Activated CD8-positive, alpha-beta memory T cell treated with anti-CD3 and anti-CD28 coated beads for 48 hours (primary cell): ENCODE measurements at regions not wholly inside any gene's neighbourhood (a gene's known extent, or its start where the extent isn't known, plus 50 kb on each side); places are given as distances from the start of the nearest gene placed in this dataset.
"Not testable (repeated sequence)": the region's sequence is repeated elsewhere in the genome, so short reads cannot be mapped to it uniquely, and the experiment has no call there.

Experiments
- DNase-seq, 3 experiments: peaks; one replicate each; pipeline ENCODE4 v3.0.0-alpha.2; 2020; ENCODE audit warnings: low read depth in 2 of 3, low spot score in 2 of 3

DNA sequence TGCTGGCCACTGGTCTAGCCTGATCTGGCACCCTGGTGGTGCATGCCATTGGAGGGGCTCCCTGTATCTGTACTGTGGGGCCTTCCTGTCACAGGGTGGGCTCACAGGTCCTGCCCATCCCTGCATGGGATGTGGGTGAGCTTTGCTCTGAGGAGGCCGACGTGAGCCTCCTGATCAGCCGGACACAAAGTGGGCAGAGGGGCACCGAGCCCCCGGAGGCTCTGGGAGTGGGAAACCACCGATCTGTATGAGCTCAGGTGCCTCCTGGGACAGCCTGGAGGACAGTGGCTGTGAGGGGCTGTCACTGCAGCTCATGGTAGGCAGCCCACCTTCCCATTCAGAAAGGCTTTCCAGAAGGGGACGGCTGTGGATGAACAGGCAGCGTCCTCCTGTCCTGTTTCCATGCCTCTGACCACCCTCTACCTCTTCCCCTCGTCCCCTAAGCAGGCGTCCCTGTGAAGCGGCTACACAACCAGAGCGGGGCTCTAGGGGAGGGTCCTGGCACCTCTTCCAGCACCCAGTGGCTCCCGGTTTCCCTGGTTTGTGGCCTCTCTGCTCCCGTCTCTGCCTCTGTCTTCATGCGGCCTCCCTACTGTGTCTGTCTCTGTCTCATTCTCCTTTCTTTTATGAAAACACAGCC, 112.5 kb upstream of the OTOS start:
- no peak for DNase-seq

GRCh38 chr2:240253583-240254145, 113.2 kb upstream of the OTOS start:
- DNase-seq = no peak

GRCh38 chr2:240254337-240255164, 114.1 kb upstream of the OTOS start:
- no peak for DNase-seq

GRCh38 chr2:240255165-240255491, 114.7 kb upstream of the OTOS start:
- no peak for DNase-seq

GRCh38 chr2:240255811-240256703, 115.6 kb upstream of the OTOS start:
- no peak for DNase-seq

- no peak for DNase-seq
Measured at GRCh38 chr2:240256704-240257637, 116.5 kb upstream of the OTOS start.

DNA sequence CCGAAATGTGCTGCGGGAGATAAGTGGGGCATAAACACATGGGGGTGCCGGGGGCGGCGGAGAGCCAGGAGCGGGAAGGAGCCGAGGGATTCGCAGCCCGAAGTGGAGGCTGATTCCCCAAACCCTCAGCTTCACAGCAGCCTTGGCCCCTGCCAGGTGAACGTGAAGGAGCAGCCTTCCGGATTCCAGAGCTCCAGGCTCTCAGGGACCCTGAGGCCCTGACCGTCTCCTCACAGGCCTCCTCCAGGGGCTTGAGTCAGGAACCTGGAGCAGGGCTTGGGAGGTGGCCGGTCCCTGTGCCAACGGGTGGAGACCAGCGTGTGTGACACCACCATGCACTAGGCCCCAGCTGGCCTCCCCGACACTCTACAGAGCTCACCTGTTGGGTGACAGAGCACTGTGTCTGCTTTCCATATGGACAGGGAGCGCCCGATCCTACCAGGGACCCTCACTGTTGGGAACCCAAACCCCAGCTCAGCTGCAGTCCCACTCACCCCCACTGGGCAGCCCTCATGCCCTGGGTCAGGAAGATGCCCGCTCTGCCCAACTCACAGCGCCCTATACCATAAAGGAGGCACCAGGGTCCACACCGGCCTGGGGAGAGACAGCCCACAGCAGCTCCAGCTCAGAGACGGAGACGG, 117.6 kb upstream of the OTOS start:
- DNase-seq = no peak

DNA sequence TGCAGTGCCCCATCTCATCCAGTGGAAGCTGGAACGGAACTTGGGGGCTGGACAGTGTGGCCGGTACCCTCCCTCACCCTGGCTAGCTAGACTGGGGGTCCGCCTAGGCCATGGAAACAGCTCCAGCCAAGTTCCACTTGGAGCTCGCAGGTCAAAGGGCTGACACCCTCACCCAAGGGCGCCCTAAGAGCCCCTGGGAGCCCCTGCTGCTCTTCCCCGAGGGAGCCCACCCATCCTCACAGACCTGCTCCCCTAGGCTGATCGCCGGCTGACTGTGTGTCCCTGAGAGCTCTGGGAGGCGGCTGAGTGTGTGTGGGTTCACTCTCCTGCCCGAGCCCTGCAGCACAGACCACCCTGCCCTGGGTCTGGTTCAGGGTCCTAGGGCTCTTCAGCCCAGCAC, 118.2 kb upstream of the OTOS start:
- DNase-seq = no peak

GRCh38 chr2:240259201-240259923, 118.9 kb upstream of the OTOS start:
- no peak for DNase-seq

- DNase-seq = no peak
Measured at GRCh38 chr2:240259924-240260529, 119.6 kb upstream of the OTOS start.

DNA sequence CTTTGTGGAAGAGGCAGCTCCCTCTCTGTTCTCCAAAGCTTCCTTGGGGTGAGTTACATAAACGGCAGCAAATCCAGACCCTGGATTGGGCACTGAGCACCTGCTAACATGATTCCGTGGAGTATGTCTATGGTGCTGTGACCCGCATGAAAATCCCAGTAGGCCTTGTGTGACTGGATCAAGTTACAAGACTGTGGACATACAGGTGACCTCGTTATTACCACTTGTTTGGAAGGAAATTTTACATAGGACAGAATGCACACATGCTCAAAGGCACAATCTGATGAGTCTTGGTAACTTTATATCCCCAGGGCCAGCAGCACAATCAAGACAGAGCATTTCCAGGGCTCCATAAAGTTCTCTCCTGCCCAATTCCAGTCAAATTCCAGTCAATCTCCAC, 120.2 kb upstream of the OTOS start:
- DNase-seq = no peak

GRCh38 chr2:240262578-240262977, 122.1 kb upstream of the OTOS start:
- DNase-seq = not testable (repeated sequence)

DNA sequence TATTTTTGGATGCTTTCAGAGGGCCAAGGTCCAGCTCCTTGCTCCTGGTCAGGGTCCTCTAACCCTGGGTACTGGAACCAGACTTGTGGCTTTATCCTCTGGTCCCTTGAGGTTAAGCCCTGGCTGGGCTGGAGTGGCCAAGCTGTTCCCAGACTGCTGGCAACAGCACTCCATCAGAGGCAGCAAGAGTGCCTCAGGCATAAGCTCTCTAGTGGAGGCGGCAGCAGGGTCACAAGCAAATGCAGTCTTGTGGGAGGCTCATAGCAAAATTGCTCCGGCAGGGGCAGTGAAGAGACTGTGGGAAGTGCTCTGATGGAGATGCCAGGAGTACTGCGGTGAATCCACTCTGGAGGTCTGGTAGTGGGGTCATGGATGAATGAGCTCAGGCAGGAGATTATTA, 128.9 kb upstream of the OTOS start:
- DNase-seq = no peak

GRCh38 chr2:240269886-240270285, 129.4 kb upstream of the OTOS start:
- no peak for DNase-seq

DNA sequence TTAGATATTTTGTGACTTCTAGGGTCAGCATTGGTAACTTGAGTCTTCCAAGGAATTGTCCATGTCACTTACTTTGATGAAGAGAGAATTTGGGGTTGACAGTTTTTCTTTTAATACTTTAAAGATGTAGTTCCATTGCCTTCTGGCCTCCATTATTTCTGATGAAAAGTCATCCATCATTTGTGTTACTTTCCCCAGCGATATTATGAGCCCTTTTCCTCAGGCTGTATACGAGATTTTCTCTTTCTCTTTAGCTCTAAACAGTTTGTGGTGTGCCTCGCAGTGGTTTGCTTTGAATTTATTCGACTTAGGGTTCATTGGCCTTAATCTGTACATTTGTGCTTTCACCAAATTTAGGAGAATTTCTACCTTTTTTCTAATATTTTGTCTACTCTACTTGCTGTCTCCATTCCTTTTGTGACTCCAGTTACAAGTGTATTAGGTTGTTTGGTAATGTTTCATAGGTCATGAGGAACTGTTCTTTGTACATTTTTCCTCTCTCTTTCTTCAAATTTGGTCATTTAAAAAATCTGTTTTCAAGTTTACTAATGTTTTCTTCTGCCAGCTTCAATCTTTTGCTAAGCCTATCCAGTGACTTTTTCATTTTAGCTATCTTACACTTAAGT, 131.4 kb upstream of the OTOS start:
- no peak for DNase-seq

DNA sequence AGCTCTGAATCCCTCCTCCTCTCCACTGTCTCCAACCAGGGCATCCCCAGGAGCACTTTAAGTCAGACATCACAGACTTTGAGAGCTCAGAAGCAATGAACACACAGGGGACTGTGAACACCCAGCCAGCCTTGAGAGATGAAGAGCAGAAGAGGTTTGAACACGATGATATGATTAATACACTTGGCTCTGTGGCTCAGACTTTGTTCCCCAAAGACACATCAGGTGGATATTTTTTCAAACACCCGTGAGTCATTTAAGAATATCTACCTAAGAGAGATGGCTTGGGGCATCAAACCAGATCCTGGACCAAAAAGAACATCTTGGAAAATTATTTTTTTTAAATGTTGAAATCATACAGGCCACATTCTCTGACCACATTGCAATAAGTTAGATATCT, 134.9 kb upstream of the OTOS start:
- no peak for DNase-seq

DNA sequence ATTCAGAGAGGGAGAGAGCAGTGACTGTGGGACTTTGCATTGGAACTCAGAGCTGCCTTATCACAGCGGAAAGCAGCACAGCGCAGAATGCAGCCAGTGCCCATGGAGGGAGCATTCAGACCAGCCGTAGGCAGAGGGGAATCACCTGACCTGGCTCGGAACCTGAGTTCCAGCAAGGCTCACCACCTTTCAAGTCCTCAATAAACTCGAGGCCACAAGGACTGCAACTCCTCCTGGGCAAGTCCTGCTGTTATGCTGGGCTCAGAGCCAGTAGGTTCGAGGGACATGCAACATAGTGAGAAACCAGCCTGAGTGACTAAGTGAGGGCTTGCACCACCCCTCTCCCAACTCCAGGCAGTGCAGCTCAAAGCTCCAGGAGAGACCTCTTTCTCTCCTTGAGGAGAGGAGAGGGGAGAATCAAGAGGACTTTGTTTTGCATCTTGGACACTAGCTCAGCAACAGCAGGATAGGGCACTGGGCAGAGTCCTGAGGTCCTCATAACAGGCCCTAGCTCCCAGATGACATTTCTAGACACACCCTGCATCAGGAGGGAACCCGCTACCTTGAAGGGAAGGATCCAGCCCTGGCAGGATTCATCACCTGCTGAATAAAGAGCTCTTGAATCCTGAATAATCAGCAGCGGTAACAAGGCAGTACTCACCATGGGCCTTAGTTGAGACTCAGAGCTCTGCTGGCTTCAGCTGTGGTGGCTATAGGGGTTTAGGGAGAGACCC, 136.8 kb upstream of the OTOS start:
- no peak for DNase-seq
